H9 (cell line): ENCODE measurements at regions not wholly inside any gene's neighbourhood (a gene's known extent, or its start where the extent isn't known, plus 50 kb on each side); places are given as distances from the start of the nearest gene placed in this dataset.
"Not testable (repeated sequence)": the region's sequence is repeated elsewhere in the genome, so short reads cannot be mapped to it uniquely, and the experiment has no call there.

Source experiments
- DNase-seq: peaks from one replicate; pipeline ENCODE4 v3.0.0-alpha.2; 2017
- H2AFZ ChIP-seq: one replicate; pipeline ENCODE4 v1.6.1; 2013; ENCODE audit warnings: mild to moderate bottlenecking, low read length, control low read depth, moderate library complexity
- H2AK5ac ChIP-seq: 2 replicates; pipeline ENCODE4 v1.6.1; 2013; ENCODE audit warnings: low read length, control low read depth, mixed read lengths; ENCODE audit not compliant: insufficient read length
- H2BK120ac ChIP-seq: one replicate; pipeline ENCODE4 v1.6.1; 2013; ENCODE audit warnings: low read depth, mild to moderate bottlenecking, low read length, control low read depth, inconsistent platforms; ENCODE audit not compliant: poor library complexity, severe bottlenecking
- H2BK12ac ChIP-seq: 2 replicates; pipeline ENCODE4 v1.6.1; 2013; ENCODE audit warnings: low read length, control low read depth, mixed read lengths, low read depth; ENCODE audit not compliant: insufficient read length
- H2BK15ac ChIP-seq: 2 replicates; pipeline ENCODE4 v1.6.1; 2013; ENCODE audit warnings: low read depth, low read length, control low read depth
- H2BK20ac ChIP-seq: one replicate; pipeline ENCODE4 v1.6.1; 2013; ENCODE audit warnings: low read depth, mild to moderate bottlenecking, low read length, control low read depth, inconsistent platforms; ENCODE audit not compliant: poor library complexity, severe bottlenecking
- H2BK5ac ChIP-seq: 2 replicates; pipeline ENCODE4 v1.6.1; 2013; ENCODE audit warnings: low read length, control low read depth, mixed read lengths; ENCODE audit not compliant: insufficient read length
- H3K14ac ChIP-seq: 2 replicates; pipeline ENCODE4 v1.6.1; 2013; ENCODE audit warnings: low read length, control low read depth; ENCODE audit not compliant: insufficient read depth
- H3K18ac ChIP-seq: 2 replicates; pipeline ENCODE4 v1.6.1; 2013; ENCODE audit warnings: low read depth, mild to moderate bottlenecking, mixed read lengths, low read length, control low read depth; ENCODE audit not compliant: insufficient read length
- H3K23ac ChIP-seq: 2 replicates; pipeline ENCODE4 v1.6.1; 2013; ENCODE audit warnings: low read length, control low read depth, mixed read lengths, low read depth; ENCODE audit not compliant: insufficient read length
- H3K23me2 ChIP-seq: 2 replicates; pipeline ENCODE4 v1.6.1; 2013; ENCODE audit warnings: low read depth, mild to moderate bottlenecking, mixed read lengths, low read length, control low read depth; ENCODE audit not compliant: insufficient read length, poor library complexity, severe bottlenecking
- H3K27ac ChIP-seq: 2 replicates; pipeline ENCODE4 v1.5.1; 2013; ENCODE audit warnings: low read length, control low read depth, mixed read lengths, low read depth; ENCODE audit not compliant: insufficient read length
- H3K27me3 ChIP-seq: 2 replicates; pipeline ENCODE4 v1.6.1; 2013; ENCODE audit warnings: low read length, control low read depth, inconsistent platforms; ENCODE audit not compliant: insufficient read depth
- H3K4ac ChIP-seq: 2 replicates; pipeline ENCODE4 v1.6.1; 2013; ENCODE audit warnings: low read depth, mild to moderate bottlenecking, control low read depth, inconsistent platforms, low read length, moderate library complexity
- H3K4me1 ChIP-seq: 2 replicates; pipeline ENCODE4 v1.6.1; 2013; ENCODE audit warnings: low read length, control low read depth, inconsistent platforms; ENCODE audit not compliant: insufficient read depth
- H3K4me2 ChIP-seq: 2 replicates; pipeline ENCODE4 v1.6.1; 2013; ENCODE audit warnings: low read length, control low read depth, mixed read lengths; ENCODE audit not compliant: insufficient read length, insufficient read depth
- H3K56ac ChIP-seq: 2 replicates; pipeline ENCODE4 v1.6.1; 2013; ENCODE audit warnings: low read depth, mild to moderate bottlenecking, mixed read lengths, low read length, control low read depth; ENCODE audit not compliant: insufficient read length
- H3K79me1 ChIP-seq: 2 replicates; pipeline ENCODE4 v1.6.1; 2013; ENCODE audit warnings: low read depth, mild to moderate bottlenecking, moderate library complexity, low read length, control low read depth, inconsistent platforms; ENCODE audit not compliant: insufficient read depth, poor library complexity, severe bottlenecking
- H3K79me2 ChIP-seq: 2 replicates; pipeline ENCODE4 v1.6.1; 2013; ENCODE audit warnings: low read length, control low read depth, inconsistent platforms; ENCODE audit not compliant: insufficient read depth
- H3K9ac ChIP-seq: 2 replicates; pipeline ENCODE4 v1.6.1; 2013; ENCODE audit warnings: low read length, control low read depth, mixed read lengths; ENCODE audit not compliant: insufficient read length; ENCODE audit errors: extremely low read depth
- H3K9me3 ChIP-seq: one replicate; pipeline ENCODE4 v1.6.1; 2013; ENCODE audit warnings: low read depth, low read length, inconsistent platforms; ENCODE audit not compliant: control insufficient read depth
- H3T11ph ChIP-seq: one replicate; pipeline ENCODE4 v1.6.1; 2013; ENCODE audit warnings: mild to moderate bottlenecking, low read length, control low read depth, inconsistent platforms
- H4K20me1 ChIP-seq: one replicate; pipeline ENCODE4 v1.6.1; 2013; ENCODE audit not compliant: control insufficient read depth, insufficient read length, insufficient read depth
- H4K5ac ChIP-seq: 2 replicates; pipeline ENCODE4 v1.6.1; 2013; ENCODE audit warnings: low read depth, mild to moderate bottlenecking, mixed read lengths, low read length, control low read depth; ENCODE audit not compliant: insufficient read length
- H4K8ac ChIP-seq: replicated peaks from 2 replicates; pipeline ENCODE4 v1.6.1; 2013; ENCODE audit warnings: low read length, control low read depth, mixed read lengths, low read depth; ENCODE audit not compliant: insufficient read length
- H4K91ac ChIP-seq: 2 replicates; pipeline ENCODE4 v1.6.1; 2013; ENCODE audit warnings: low read depth, mild to moderate bottlenecking, moderate library complexity, mixed read lengths, low read length, control low read depth; ENCODE audit not compliant: insufficient read length
- H3K27ac Mint-ChIP-seq, 3 experiments: 2 replicates in 2 of 3; 3 replicates in 1 of 3; pipeline ENCODE4 v1.8.0; 2020 to 2021; ENCODE audit warnings: mixed read lengths in 3 of 3, mild to moderate bottlenecking in 1 of 3, moderate library complexity in 1 of 3
- H3K27me3 Mint-ChIP-seq: 2 replicates; pipeline ENCODE4 v1.8.0; 2021; ENCODE audit warnings: low read depth, mild to moderate bottlenecking, moderate library complexity, mixed read lengths
- H3K36me3 Mint-ChIP-seq, 3 experiments: 2 replicates in 2 of 3; 3 replicates in 1 of 3; pipeline ENCODE4 v1.8.0; 2020 to 2021; ENCODE audit warnings: low read depth in 3 of 3, mixed read lengths in 3 of 3; ENCODE audit not compliant: insufficient read depth in 1 of 3
- H3K4me1 Mint-ChIP-seq, 2 experiments: 2 replicates each; pipeline ENCODE4 v1.8.0; 2020; ENCODE audit warnings: mixed read lengths in 2 of 2
- H3K4me3 Mint-ChIP-seq, 2 experiments: 2 replicates in 1 of 2; 3 replicates in 1 of 2; pipeline ENCODE4 v1.8.0; 2020 to 2021; ENCODE audit warnings: mild to moderate bottlenecking in 2 of 2, mixed read lengths in 2 of 2, moderate library complexity in 1 of 2
- H3K9me3 Mint-ChIP-seq, 2 experiments: 2 replicates in 1 of 2; 3 replicates in 1 of 2; pipeline ENCODE4 v1.8.0; 2020; ENCODE audit warnings: mild to moderate bottlenecking in 2 of 2, mixed read lengths in 2 of 2, moderate library complexity in 1 of 2
- CTCF ChIP-seq: fragments of 200-600 bp; sonication (generic); conservative IDR thresholded peaks from 3 replicates; pipeline ENCODE4 v1.8.0; 2021; ENCODE audit warnings: antibody characterized with exemption, mild to moderate bottlenecking
- WGBS: extraction: QIAGEN DNeasy Blood & Tissue Kit; methylation state at CpG from one replicate; pipeline ENCODE4 v1.1.7; 2013; ENCODE audit warnings: missing lambda C conversion rate, low lambda C conversion rate, mixed read lengths; ENCODE audit not compliant: insufficient read length; ENCODE audit errors: extremely low coverage; 5-methylcytosine and 5-hydroxymethylcytosine counted together

GRCh38 chr6:67952121-67952520 lies 683.0 kb upstream of the ADGRB3 start:
- no peaks in the 10 kb centered on the region for H3K23me2 ChIP-seq
- no peak overlapping the region for H2BK5ac ChIP-seq
- H2BK120ac ChIP-seq = no peak overlapping the region
- Mint-ChIP-seq H3K4me1 (peaks cover 0 to 7% of the 10 kb centered on the region in 2 experiments; a peak in 2 of 4 replicates), H3K27me3 (no peaks in the 10 kb centered on the region), H3K27ac (no peak overlapping the region), H3K9me3 (peaks cover 31 to 40% of the 10 kb centered on the region in 2 experiments), H3K4me3 (no peak overlapping the region), H3K36me3 (peaks cover 19 to 38% (median 33%) of the 10 kb centered on the region in 3 experiments)
- no peak overlapping the region for H3K4me2 ChIP-seq
- no peaks in the 10 kb centered on the region for H3K4me1 ChIP-seq
- no peak overlapping the region for H3K23ac ChIP-seq
- peaks cover 4% of the 10 kb centered on the region for H3K9me3 ChIP-seq
- H3K27ac ChIP-seq = no peak overlapping the region
- H3K27me3 ChIP-seq = no peaks in the 10 kb centered on the region
- no peak overlapping the region for H3K14ac ChIP-seq
- H4K20me1 ChIP-seq = no peaks in the 10 kb centered on the region
- no peak overlapping the region for H2BK20ac ChIP-seq
- no peak overlapping the region for H3K4ac ChIP-seq
- DNase-seq = no peak
- H3K18ac ChIP-seq = no peak overlapping the region
- WGBS = no CpG with 5 or more reads among the region's 1 CpG
- H3T11ph ChIP-seq = no peak overlapping the region
- no peak overlapping the region for H4K8ac ChIP-seq
- no peak overlapping the region for H4K5ac ChIP-seq
- no peak overlapping the region for H4K91ac ChIP-seq
- H3K79me2 ChIP-seq = no peaks in the 10 kb centered on the region
- no peak overlapping the region for H3K56ac ChIP-seq
- no peak for TF ChIP-seq CTCF
- H2BK12ac ChIP-seq = no peak overlapping the region
- H3K9ac ChIP-seq = no peak overlapping the region
- H2AK5ac ChIP-seq = no peak overlapping the region
- no peak overlapping the region for H2BK15ac ChIP-seq
- H3K79me1 ChIP-seq = no peaks in the 10 kb centered on the region
- H2AFZ ChIP-seq = no peak overlapping the region

- H4K91ac ChIP-seq, H3K23me2 ChIP-seq, H4K20me1 ChIP-seq, H2BK12ac ChIP-seq, H4K8ac ChIP-seq, H3K18ac ChIP-seq, H2BK120ac ChIP-seq, H3K4ac ChIP-seq, H3K23ac ChIP-seq, H2AK5ac ChIP-seq, H2BK5ac ChIP-seq, DNase-seq, H3K9ac ChIP-seq, H3T11ph ChIP-seq, H3K14ac ChIP-seq, H3K27me3 ChIP-seq, H2AFZ ChIP-seq, H2BK15ac ChIP-seq, H3K27me3 Mint-ChIP-seq, H3K9me3 ChIP-seq, H3K4me2 ChIP-seq, H2BK20ac ChIP-seq, H3K79me1 ChIP-seq, H3K79me2 ChIP-seq, H4K5ac ChIP-seq, H3K27ac ChIP-seq, H3K56ac ChIP-seq, H3K4me3 Mint-ChIP-seq, H3K4me1 ChIP-seq, H3K27ac Mint-ChIP-seq: not testable (repeated sequence)
- no CpG with 5 or more reads among the region's 1 CpG for WGBS
- peaks cover 6 to 17% (median 11%) of the 10 kb centered on the region in 3 experiments for H3K36me3 Mint-ChIP-seq
- H3K9me3 Mint-ChIP-seq = peaks cover 9 to 18% of the 10 kb centered on the region in 2 experiments
- peaks cover 3 to 12% of the 10 kb centered on the region in 2 experiments; a peak in 2 of 4 replicates for H3K4me1 Mint-ChIP-seq
These were observed 687.3 kb upstream of the ADGRB3 start for GRCh38 chr6:67947762-67948161.
